ENCODE measurements at regions not wholly inside any gene's neighbourhood (a gene's known extent, or its start where the extent isn't known, plus 50 kb on each side); places are given as distances from the start of the nearest gene placed in this dataset.

DNA sequence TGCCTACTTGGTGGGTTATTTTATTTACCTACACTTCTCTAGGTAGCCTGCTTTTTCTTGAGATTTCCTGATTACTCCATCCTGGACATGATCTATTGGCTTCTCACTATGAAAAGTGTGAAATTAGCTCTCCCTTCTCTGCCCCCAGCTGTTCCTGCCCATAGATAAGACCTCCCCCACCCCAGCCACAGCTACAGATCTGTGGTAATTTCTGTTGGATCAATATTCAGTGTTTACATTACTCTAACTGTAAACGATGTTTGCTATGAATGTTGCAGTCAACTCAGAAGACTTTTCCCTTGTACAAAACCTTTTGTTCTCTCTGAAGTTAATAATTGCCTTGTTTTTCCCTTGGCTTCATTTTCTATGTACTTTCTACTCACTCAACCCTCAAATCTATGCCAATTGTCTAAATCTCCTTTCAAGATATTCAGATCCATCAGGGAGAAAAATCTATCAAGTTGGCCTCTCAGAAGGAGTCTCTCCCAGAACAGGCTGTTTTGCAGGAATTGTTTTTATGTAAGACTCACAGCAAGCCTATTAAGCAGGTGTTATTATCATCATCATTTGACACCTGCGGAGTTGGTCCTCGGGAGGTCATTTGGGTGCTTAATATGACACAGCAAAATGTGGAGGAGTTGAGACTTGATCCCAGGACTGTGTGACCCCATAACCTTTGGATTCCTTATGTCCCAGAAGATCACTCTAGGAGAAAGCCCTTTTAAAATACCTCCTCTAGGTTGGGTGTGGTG lies 227.4 kb downstream of the SUDS3 start:
- TF ChIP-seq, protein P1, sequence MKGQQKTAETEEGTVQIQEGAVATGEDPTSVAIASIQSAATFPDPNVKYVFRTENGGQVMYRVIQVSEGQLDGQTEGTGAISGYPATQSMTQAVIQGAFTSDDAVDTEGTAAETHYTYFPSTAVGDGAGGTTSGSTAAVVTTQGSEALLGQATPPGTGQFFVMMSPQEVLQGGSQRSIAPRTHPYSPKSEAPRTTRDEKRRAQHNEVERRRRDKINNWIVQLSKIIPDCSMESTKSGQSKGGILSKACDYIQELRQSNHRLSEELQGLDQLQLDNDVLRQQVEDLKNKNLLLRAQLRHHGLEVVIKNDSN (CRISPR knock-in tag; IDR thresholded peaks at IDR 0.05) = no peak
- TF ChIP-seq POLR2A (conservative IDR thresholded peaks at IDR 0.05) (no peak), RAD51 (IDR thresholded peaks at IDR 0.05; ENCODE audit: borderline replicate concordance, low read depth) (no peak), ZKSCAN1 (IDR thresholded peaks at IDR 0.05; ENCODE audit: low read depth, low read length) (no peak), POLR2AphosphoS5 (IDR thresholded peaks at IDR 0.05; ENCODE audit: control insufficient read depth, insufficient read depth, low read depth, low read length) (no peak), MAFF (IDR thresholded peaks at IDR 0.05; ENCODE audit: low read length) (no peak), RFX1 (IDR thresholded peaks at IDR 0.05) (no peak), EZH2 (IDR thresholded peaks at IDR 0.05; ENCODE audit: borderline replicate concordance, low read depth, low read length) (no peak), ZNF12 (CRISPR knock-in tag; IDR thresholded peaks at IDR 0.05) (no peak)
- TF ChIP-seq, protein P2, sequence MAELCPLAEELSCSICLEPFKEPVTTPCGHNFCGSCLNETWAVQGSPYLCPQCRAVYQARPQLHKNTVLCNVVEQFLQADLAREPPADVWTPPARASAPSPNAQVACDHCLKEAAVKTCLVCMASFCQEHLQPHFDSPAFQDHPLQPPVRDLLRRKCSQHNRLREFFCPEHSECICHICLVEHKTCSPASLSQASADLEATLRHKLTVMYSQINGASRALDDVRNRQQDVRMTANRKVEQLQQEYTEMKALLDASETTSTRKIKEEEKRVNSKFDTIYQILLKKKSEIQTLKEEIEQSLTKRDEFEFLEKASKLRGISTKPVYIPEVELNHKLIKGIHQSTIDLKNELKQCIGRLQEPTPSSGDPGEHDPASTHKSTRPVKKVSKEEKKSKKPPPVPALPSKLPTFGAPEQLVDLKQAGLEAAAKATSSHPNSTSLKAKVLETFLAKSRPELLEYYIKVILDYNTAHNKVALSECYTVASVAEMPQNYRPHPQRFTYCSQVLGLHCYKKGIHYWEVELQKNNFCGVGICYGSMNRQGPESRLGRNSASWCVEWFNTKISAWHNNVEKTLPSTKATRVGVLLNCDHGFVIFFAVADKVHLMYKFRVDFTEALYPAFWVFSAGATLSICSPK (IDR thresholded peaks at IDR 0.05; ENCODE audit: borderline replicate concordance) = no peak
- TF ChIP-seq, protein P3, sequence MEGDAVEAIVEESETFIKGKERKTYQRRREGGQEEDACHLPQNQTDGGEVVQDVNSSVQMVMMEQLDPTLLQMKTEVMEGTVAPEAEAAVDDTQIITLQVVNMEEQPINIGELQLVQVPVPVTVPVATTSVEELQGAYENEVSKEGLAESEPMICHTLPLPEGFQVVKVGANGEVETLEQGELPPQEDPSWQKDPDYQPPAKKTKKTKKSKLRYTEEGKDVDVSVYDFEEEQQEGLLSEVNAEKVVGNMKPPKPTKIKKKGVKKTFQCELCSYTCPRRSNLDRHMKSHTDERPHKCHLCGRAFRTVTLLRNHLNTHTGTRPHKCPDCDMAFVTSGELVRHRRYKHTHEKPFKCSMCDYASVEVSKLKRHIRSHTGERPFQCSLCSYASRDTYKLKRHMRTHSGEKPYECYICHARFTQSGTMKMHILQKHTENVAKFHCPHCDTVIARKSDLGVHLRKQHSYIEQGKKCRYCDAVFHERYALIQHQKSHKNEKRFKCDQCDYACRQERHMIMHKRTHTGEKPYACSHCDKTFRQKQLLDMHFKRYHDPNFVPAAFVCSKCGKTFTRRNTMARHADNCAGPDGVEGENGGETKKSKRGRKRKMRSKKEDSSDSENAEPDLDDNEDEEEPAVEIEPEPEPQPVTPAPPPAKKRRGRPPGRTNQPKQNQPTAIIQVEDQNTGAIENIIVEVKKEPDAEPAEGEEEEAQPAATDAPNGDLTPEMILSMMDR (IDR thresholded peaks at IDR 0.05 in 2 of 3, conservative IDR thresholded peaks at IDR 0.05 in 1 of 3; ENCODE audit: insufficient read depth in 2 of 3, low read depth in 1 of 3, low read length in 3 of 3) = no peak
- TF ChIP-seq, protein P4, sequence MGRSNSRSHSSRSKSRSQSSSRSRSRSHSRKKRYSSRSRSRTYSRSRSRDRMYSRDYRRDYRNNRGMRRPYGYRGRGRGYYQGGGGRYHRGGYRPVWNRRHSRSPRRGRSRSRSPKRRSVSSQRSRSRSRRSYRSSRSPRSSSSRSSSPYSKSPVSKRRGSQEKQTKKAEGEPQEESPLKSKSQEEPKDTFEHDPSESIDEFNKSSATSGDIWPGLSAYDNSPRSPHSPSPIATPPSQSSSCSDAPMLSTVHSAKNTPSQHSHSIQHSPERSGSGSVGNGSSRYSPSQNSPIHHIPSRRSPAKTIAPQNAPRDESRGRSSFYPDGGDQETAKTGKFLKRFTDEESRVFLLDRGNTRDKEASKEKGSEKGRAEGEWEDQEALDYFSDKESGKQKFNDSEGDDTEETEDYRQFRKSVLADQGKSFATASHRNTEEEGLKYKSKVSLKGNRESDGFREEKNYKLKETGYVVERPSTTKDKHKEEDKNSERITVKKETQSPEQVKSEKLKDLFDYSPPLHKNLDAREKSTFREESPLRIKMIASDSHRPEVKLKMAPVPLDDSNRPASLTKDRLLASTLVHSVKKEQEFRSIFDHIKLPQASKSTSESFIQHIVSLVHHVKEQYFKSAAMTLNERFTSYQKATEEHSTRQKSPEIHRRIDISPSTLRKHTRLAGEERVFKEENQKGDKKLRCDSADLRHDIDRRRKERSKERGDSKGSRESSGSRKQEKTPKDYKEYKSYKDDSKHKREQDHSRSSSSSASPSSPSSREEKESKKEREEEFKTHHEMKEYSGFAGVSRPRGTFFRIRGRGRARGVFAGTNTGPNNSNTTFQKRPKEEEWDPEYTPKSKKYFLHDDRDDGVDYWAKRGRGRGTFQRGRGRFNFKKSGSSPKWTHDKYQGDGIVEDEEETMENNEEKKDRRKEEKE (IDR thresholded peaks at IDR 0.05; ENCODE audit: borderline replicate concordance in 1 of 2, control insufficient read depth in 1 of 2, low read depth in 2 of 2, low read length in 1 of 2) = no peak
